ENCODE measurements at regions not wholly inside any gene's neighbourhood (a gene's known extent, or its start where the extent isn't known, plus 50 kb on each side); places are given as distances from the start of the nearest gene placed in this dataset.

- Histone ChIP-seq H2BK5ac (ENCODE audit: low read depth, low read length) (no peak overlapping the region), H2BK15ac (ENCODE audit: low read length) (no peak overlapping the region), H3K36me3 (ENCODE audit: control insufficient read depth in 2 of 4, insufficient read depth in 4 of 4, low read length in 3 of 4) (no peaks in the 10 kb centered on the region), H3K79me1 (ENCODE audit: low read depth, low read length) (no peaks in the 10 kb centered on the region), H3K4ac (replicated peaks; ENCODE audit: insufficient read length, low read depth, low read length) (no peak overlapping the region), H3K4me2 (ENCODE audit: insufficient read depth in 1 of 2, low read depth in 2 of 2, low read length in 2 of 2) (no peak overlapping the region), H2BK120ac (replicated peaks; ENCODE audit: low read depth, low read length) (no peak overlapping the region), H4K8ac (ENCODE audit: extremely low read depth, insufficient read depth, low read length) (no peak overlapping the region), H2AK5ac (ENCODE audit: low read depth, low read length) (no peak overlapping the region), H3K4me1 (replicated peaks in 1 of 4; ENCODE audit: control insufficient read depth in 3 of 4, insufficient read depth in 4 of 4, low read length in 3 of 4) (peaks cover 0 to 4% (median 0%) of the 10 kb centered on the region in 4 experiments; a peak in 2 of 7 replicates), H2BK12ac (ENCODE audit: low read depth, low read length) (no peak overlapping the region), H3K27me3 (replicated peaks in 1 of 4; ENCODE audit: control insufficient read depth in 3 of 4, extremely low read depth in 1 of 4, insufficient read depth in 3 of 4, low read length in 3 of 4) (no peaks in the 10 kb centered on the region), H3K4me3 (ENCODE audit: extremely low read depth in 1 of 4, insufficient read depth in 2 of 4, low read depth in 3 of 4, low read length in 4 of 4) (no peak overlapping the region), H3K23ac (ENCODE audit: insufficient read length) (no peak overlapping the region), H3K18ac (ENCODE audit: extremely low read depth, low read length) (no peak overlapping the region), H3K27ac (ENCODE audit: low read depth, low read length) (no peak overlapping the region), H4K91ac (replicated peaks; ENCODE audit: insufficient read length, low read length) (no peak overlapping the region), H3K9ac (replicated peaks in 1 of 4; ENCODE audit: extremely low read depth in 1 of 4, low read depth in 3 of 4, low read length in 3 of 4) (no peak overlapping the region), H4K5ac (ENCODE audit: insufficient read length, low read depth, low read length) (no peak overlapping the region), H3K14ac (ENCODE audit: insufficient read length) (no peak overlapping the region), H3K79me2 (ENCODE audit: control insufficient read depth in 1 of 2, insufficient read depth in 2 of 2, low read length in 2 of 2) (no peaks in the 10 kb centered on the region), H3K9me3 (ENCODE audit: insufficient read depth in 2 of 2, low read depth in 1 of 2, low read length in 1 of 2) (no peaks in the 10 kb centered on the region), H4K20me1 (replicated peaks in 1 of 2; ENCODE audit: control insufficient read depth in 1 of 2, insufficient read depth in 2 of 2, low read length in 2 of 2) (no peaks in the 10 kb centered on the region), H2AFZ (ENCODE audit: low read length) (no peak overlapping the region), H2BK20ac (ENCODE audit: low read length) (no peak overlapping the region), H3K56ac (replicated peaks; ENCODE audit: insufficient read length, low read depth, low read length) (no peak overlapping the region), H3K23me2 (ENCODE audit: low read depth, low read length) (no peaks in the 10 kb centered on the region)
- DNase-seq (ENCODE audit: low read depth in 1 of 2, low spot score in 2 of 2) (no peak), FAIRE-seq (no peak)
- POLR2A ChIA-PET (ENCODE audit: partially characterized antibody): no interaction called here
- WGBS, 2 experiments (ENCODE audit: extremely low coverage in 1 of 2, insufficient coverage in 1 of 2, insufficient read length in 1 of 2, insufficient replicate concordance in 2 of 2, low coverage in 1 of 2, low lambda C conversion rate in 2 of 2, missing lambda C conversion rate in 1 of 2): 74% methylated on average over 5 of the region's 5 CpGs; no CpG with 5 or more reads in 1 of the 2 experiments
- TF ChIP-seq RFX5 (IDR thresholded peaks at IDR 0.05; ENCODE audit: borderline replicate concordance, low read depth, low read length): no peak
- no peak for TF ChIP-seq CBX8 (IDR thresholded peaks at IDR 0.05; ENCODE audit: borderline replicate concordance, low read depth, low read length)
- no peak for TF ChIP-seq CEBPB (IDR thresholded peaks at IDR 0.05; ENCODE audit: low read depth, low read length)
- no peak for TF ChIP-seq POLR2AphosphoS5 (IDR thresholded peaks at IDR 0.05; ENCODE audit: low read depth, low read length)
- TF ChIP-seq ZNF274 (IDR thresholded peaks at IDR 0.05; ENCODE audit: borderline replicate concordance, extremely low read depth, low read length): no peak
- CTCF ChIA-PET (ENCODE audit: partially characterized antibody): interaction anchor here (1.4 to 2.3 kb wide), 2 partner anchors 12 to 20 kb away, joined by 3 to 6 read pairs; no protein-coding TSS in a partner anchor
Observed at GRCh38 chr1:218079820-218080219, 205.3 kb upstream of the RRP15 start.
